ENCODE measurements at regions not wholly inside any gene's neighbourhood (a gene's known extent, or its start where the extent isn't known, plus 50 kb on each side); places are given as distances from the start of the nearest gene placed in this dataset.
"Not testable (repeated sequence)": the region's sequence is repeated elsewhere in the genome, so short reads cannot be mapped to it uniquely, and the experiment has no call there.

GRCh38 chr13:63737418-63737817 lies 2321.8 kb upstream of the PCDH20 start:
- no peak for DNase-seq (ENCODE audit: low spot score)

GRCh38 chr13:63731896-63732295 lies 2316.2 kb upstream of the PCDH20 start:
- Histone ChIP-seq H3K4me3 (no peak overlapping the region), H3K9me3 (no peaks in the 10 kb centered on the region), H3K4me1 (ENCODE audit: control insufficient read depth in 1 of 2, low read depth in 2 of 2) (no peaks in the 10 kb centered on the region), H3K27ac (no peak overlapping the region), H3K27me3 (replicated peaks; ENCODE audit: insufficient read depth) (no peaks in the 10 kb centered on the region), H3K36me3 (no peaks in the 10 kb centered on the region)
- DNase-seq (ENCODE audit: low spot score) (no peak), ATAC-seq (ENCODE audit: insufficient number of reproducible peaks, low FRiP score, low read depth) (no peak)
- TF ChIP-seq CTCF (IDR thresholded peaks at IDR 0.05), result no peak

More at GRCh38 chr13:63737418-63737817, 2321.8 kb upstream of the PCDH20 start:
- no peaks in the 10 kb centered on the region for H3K36me3 ChIP-seq
- ATAC-seq (ENCODE audit: insufficient number of reproducible peaks, low FRiP score, low read depth), result no peak
- no peaks in the 10 kb centered on the region for H3K27me3 ChIP-seq (replicated peaks; ENCODE audit: insufficient read depth)
- no peaks in the 10 kb centered on the region for H3K9me3 ChIP-seq
- no peak overlapping the region for H3K4me3 ChIP-seq
- H3K4me1 ChIP-seq (ENCODE audit: control insufficient read depth in 1 of 2, low read depth in 2 of 2), result no peaks in the 10 kb centered on the region
- no peak overlapping the region for H3K27ac ChIP-seq
- no peak for TF ChIP-seq CTCF (IDR thresholded peaks at IDR 0.05)

- not testable (repeated sequence) for H3K4me1 ChIP-seq (ENCODE audit: control insufficient read depth in 1 of 2, low read depth in 2 of 2); DNase-seq (ENCODE audit: low spot score); ATAC-seq (ENCODE audit: insufficient number of reproducible peaks, low FRiP score, low read depth); H3K27me3 ChIP-seq (replicated peaks; ENCODE audit: insufficient read depth); H3K4me3 ChIP-seq; H3K27ac ChIP-seq; H3K36me3 ChIP-seq; H3K9me3 ChIP-seq
Observed at GRCh38 chr13:63712159-63712558, 2296.5 kb upstream of the PCDH20 start.

GRCh38 chr13:63706751-63707150 lies 2291.1 kb upstream of the PCDH20 start:
- Histone ChIP-seq H3K9me3 (no peaks in the 10 kb centered on the region), H3K4me1 (ENCODE audit: control insufficient read depth in 1 of 2, low read depth in 2 of 2) (no peaks in the 10 kb centered on the region), H3K27ac (no peak overlapping the region), H3K4me3 (no peak overlapping the region), H3K27me3 (replicated peaks; ENCODE audit: insufficient read depth) (no peaks in the 10 kb centered on the region), H3K36me3 (no peaks in the 10 kb centered on the region)
- no peak for ATAC-seq (ENCODE audit: insufficient number of reproducible peaks, low FRiP score, low read depth)
- no peak for TF ChIP-seq CTCF (IDR thresholded peaks at IDR 0.05)
- DNase-seq (ENCODE audit: low spot score), result no peak

GRCh38 chr13:63704521-63704920 lies 2288.9 kb upstream of the PCDH20 start:
- Histone ChIP-seq H3K9me3 (no peaks in the 10 kb centered on the region), H3K4me3 (no peak overlapping the region), H3K27me3 (replicated peaks; ENCODE audit: insufficient read depth) (no peaks in the 10 kb centered on the region), H3K4me1 (ENCODE audit: control insufficient read depth in 1 of 2, low read depth in 2 of 2) (no peaks in the 10 kb centered on the region), H3K36me3 (no peaks in the 10 kb centered on the region), H3K27ac (no peak overlapping the region)
- no peak for TF ChIP-seq CTCF (IDR thresholded peaks at IDR 0.05)
- no peak for ATAC-seq (ENCODE audit: insufficient number of reproducible peaks, low FRiP score, low read depth)
- no peak for DNase-seq (ENCODE audit: low spot score)

GRCh38 chr13:63700350-63700749 lies 2284.7 kb upstream of the PCDH20 start:
- Histone ChIP-seq H3K36me3 (no peaks in the 10 kb centered on the region), H3K4me1 (ENCODE audit: control insufficient read depth in 1 of 2, low read depth in 2 of 2) (no peaks in the 10 kb centered on the region), H3K9me3 (no peaks in the 10 kb centered on the region), H3K27me3 (replicated peaks; ENCODE audit: insufficient read depth) (no peaks in the 10 kb centered on the region), H3K27ac (no peak overlapping the region), H3K4me3 (no peak overlapping the region)
- DNase-seq (ENCODE audit: low spot score) (no peak), ATAC-seq (ENCODE audit: insufficient number of reproducible peaks, low FRiP score, low read depth) (no peak)
- no peak for TF ChIP-seq CTCF (IDR thresholded peaks at IDR 0.05)
